ENCODE measurements at regions not wholly inside any gene's neighbourhood (a gene's known extent, or its start where the extent isn't known, plus 50 kb on each side); places are given as distances from the start of the nearest gene placed in this dataset.

DNA sequence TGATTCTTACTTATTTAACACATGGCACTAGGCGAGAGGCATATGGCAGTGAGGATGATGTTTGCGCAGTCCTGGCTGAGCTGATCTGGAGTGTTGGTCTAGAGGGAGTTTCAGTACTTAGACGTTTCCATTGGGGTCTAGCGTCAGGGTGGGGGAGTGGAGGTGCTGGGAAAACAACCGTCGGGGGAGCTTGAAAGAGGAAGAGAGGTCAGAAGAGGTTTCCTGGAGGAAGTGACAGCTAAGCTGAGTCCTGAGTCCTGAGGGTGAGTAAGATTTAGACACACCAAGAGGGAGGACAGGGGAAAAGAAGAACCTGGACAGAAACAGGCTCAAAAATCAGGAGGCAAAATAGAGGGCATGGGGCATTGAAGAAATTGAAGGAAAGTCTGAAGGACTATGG lies 81.4 kb downstream of the ALOX5AP start:
- Mint-ChIP-seq H3K36me3 (no peaks in the 10 kb centered on the region), H3K4me1 (no peaks in the 10 kb centered on the region), H3K27me3 (peaks cover 3% of the 10 kb centered on the region), H3K9me3 (no peaks in the 10 kb centered on the region), H3K4me3 (no peak overlapping the region), H3K27ac (no peak overlapping the region)

DNA sequence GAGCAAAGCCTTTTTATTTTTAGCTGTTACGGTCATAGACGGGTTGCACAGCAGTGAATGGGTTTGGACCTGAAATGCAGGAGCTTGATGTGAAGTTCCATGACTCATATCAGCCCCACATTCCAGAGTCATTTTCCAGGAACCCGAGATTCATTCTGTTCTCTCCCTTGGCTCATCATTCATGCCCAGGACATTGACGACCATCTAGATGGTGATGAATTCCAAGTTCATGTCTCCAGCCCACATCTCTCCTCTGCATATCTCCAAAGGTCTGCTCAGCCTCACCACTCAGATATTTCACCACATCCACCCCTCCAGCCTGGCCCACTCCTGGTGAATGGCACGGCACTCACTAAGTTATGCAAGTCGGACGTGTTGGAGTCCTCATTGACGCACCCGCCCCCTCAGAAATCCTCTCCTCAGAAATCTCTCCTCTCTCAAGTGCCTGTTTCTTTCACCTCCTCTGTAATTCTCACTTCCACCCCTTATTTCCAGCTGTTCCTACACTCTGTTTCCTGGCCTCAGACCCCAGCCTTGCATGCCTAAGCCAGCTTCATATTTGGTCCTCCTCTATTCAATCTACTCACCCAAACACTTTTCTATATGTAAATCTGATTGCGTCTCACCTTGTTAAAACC lies 83.1 kb downstream of the ALOX5AP start:
- no peak overlapping the region for H3K4me3 Mint-ChIP-seq

DNA sequence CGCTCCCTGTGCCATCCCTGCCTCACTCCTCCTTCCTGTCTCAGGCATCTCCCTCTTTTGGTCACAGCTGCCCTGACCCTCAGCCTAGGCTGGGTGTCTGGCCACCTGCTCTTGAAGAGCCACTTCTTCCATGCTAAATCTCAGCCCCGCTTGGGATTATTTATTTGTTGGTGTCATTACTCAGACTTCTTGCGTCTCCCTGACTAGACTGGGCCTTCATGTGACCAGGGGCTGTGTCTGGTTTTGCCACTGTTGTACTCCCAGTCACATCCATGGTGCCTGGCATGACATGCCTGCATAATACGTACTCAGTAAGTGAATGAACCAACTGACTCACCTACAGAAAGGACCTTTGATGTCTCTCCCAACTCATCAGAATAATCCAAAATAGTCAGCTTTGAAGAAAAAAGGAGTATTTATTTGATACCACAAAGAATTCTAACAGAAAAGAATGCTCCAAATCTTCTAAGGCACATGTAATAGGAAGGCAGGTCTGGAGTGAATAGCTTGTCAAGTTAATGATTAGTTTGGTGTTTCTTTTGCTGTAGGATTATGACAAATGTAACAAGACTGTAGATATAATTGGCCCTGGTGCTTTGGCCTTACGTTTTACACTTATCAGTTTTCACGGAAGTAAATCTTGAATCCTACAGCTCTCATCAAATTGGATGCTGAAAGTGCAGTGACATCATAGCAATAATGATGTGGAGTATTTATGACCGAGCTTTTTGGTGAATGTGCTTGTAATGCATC lies 84.0 kb downstream of the ALOX5AP start:
- H3K4me3 Mint-ChIP-seq: no peak overlapping the region
- no peaks in the 10 kb centered on the region for H3K36me3 Mint-ChIP-seq
- peaks cover 3% of the 10 kb centered on the region for H3K27me3 Mint-ChIP-seq
- no peak overlapping the region for H3K27ac Mint-ChIP-seq
- H3K4me1 Mint-ChIP-seq: no peaks in the 10 kb centered on the region
- H3K9me3 Mint-ChIP-seq: no peaks in the 10 kb centered on the region

More for the DNA sequence above, 83.1 kb downstream of the ALOX5AP start:
- Mint-ChIP-seq H3K36me3 (no peaks in the 10 kb centered on the region), H3K27ac (no peak overlapping the region), H3K9me3 (no peaks in the 10 kb centered on the region), H3K27me3 (peaks cover 3% of the 10 kb centered on the region), H3K4me1 (no peaks in the 10 kb centered on the region)

DNA sequence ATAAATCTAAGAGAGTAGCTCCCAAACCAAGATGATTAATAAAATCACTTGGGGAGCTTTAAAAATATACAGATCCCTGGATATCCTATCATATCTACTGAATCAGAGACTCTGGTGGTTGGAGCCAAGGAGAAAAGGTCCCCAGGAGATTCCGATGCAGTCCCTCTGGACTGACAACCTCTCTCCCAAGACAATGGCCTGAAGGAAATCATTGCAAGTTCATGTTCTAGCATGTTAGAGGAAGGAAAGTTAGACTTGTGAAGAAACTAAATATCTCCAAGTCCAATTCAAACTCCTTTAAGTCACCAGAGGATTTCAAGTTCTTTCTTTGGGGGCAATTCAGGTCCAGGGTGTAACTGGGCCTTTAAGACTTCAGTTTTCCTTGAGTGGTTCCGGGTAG lies 84.7 kb upstream of the MEDAG start:
- Mint-ChIP-seq H3K9me3 (no peaks in the 10 kb centered on the region), H3K27me3 (peaks cover 5% of the 10 kb centered on the region), H3K4me1 (no peaks in the 10 kb centered on the region), H3K27ac (no peak overlapping the region), H3K4me3 (no peak overlapping the region), H3K36me3 (no peaks in the 10 kb centered on the region)

DNA sequence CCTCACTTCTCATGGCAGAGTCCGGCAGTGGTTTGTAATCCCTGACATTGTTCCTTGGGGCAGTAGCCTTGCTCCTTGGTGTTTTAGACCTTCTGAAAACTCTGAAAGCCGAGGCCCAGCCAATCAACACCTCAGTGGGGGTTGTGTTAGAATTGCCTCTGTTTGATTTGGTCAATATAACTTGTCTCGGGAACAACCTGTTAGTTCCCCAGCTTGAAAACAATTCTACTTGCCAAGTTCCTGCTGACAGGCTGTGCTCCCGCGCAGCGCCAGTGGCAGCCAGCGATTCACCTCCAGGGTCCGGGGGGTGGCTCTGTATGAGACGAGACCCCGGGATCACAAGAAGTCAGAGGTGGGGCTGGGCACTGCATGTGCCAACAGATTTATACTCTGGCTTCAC lies 81.4 kb upstream of the MEDAG start:
- Mint-ChIP-seq H3K36me3 (no peaks in the 10 kb centered on the region), H3K27me3 (peaks cover 2% of the 10 kb centered on the region), H3K27ac (no peak overlapping the region)

DNA sequence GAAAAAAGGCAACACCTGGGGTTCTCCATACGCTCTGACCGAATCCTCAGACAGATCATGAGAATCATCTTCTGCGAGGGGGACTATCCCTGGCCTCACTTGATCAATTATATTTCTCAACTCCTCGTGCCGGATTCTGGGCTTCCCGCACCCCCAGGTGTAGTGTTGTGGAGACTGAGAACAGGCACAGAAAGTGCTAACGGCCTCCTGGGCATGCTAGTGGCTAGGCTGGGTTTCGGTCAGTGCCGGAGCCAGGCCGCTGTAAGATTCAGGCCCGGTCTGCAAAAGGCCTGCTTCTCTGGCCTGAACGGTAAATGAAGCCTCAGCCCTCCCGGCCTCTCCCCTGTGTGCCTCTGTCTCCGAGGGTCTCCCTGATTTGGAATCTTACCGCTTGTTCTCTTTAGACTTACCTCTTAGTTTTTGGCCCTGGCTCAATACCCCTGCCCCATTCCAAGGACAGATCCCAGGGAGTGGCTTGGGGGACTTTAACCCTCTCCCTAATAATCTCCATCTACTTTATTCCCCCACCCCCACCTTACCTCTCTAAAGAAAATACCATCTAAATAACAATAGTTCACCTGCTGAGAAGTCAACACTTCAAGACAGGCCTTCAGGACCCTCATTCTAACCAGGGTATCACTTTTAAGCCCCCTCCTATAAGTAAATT lies 79.0 kb upstream of the MEDAG start:
- Mint-ChIP-seq H3K4me1 (no peaks in the 10 kb centered on the region), H3K27ac (no peak overlapping the region), H3K36me3 (no peaks in the 10 kb centered on the region), H3K4me3 (no peak overlapping the region), H3K27me3 (peaks cover 2% of the 10 kb centered on the region), H3K9me3 (no peaks in the 10 kb centered on the region)

More for the DNA sequence above, 81.4 kb upstream of the MEDAG start:
- no peaks in the 10 kb centered on the region for H3K9me3 Mint-ChIP-seq
- no peak overlapping the region for H3K4me3 Mint-ChIP-seq
- H3K4me1 Mint-ChIP-seq: no peaks in the 10 kb centered on the region

DNA sequence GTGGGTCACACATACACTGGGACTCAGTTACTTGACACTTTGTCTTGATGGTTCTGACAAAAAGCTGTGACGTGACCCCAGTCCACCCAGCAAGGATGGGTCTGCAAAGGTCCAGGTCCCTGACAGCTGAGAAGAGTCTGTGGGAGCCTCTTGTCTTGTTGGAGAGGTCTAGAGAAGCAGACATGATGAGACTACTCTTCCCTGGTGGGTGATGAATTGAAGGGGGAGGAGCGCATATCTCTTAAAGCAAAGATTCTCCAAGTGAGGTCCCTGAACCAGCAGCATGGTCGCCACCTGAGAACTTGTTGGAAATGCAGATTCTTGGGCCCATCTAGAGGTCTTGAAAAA lies 78.5 kb upstream of the MEDAG start:
- Mint-ChIP-seq H3K27ac (no peak overlapping the region), H3K9me3 (no peaks in the 10 kb centered on the region), H3K4me1 (no peaks in the 10 kb centered on the region), H3K36me3 (no peaks in the 10 kb centered on the region), H3K27me3 (peaks cover 2% of the 10 kb centered on the region), H3K4me3 (no peak overlapping the region)

DNA sequence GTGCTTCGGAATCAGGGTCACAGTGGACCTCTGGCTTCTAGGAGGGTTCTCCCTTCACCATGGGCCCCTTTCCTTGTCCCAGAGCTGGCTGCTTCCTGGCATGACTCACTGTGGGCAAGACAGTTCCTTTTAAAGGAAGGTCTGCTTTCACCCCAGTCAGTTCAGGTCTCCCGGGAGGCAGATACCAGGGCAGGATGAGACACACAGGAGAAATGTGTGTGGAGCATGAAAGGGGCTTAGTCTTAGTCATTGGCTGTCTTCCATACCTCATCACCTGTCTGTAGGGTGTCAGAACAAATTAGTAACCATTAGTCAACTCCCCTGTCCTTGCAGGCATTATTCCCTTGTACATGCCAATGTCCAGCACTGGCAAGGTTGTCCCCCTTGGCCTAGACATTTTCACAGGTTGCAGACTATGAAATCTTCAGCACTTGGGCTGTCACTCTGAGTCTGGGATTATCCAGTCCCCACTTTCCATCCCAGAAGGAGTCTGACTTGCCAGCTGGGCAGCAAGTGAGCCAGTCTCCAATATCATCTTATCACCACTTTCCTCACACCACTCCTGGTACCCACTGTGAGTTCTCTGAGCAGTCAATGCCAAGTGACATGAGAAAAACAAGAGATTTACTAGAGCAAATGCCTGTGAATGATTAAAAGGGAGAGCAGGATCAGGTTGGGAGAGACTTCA lies 76.8 kb upstream of the MEDAG start:
- peaks cover 4% of the 10 kb centered on the region for H3K27me3 Mint-ChIP-seq
- H3K4me1 Mint-ChIP-seq: no peaks in the 10 kb centered on the region
- no peak overlapping the region for H3K4me3 Mint-ChIP-seq
- H3K36me3 Mint-ChIP-seq: no peaks in the 10 kb centered on the region
- no peak overlapping the region for H3K27ac Mint-ChIP-seq
- H3K9me3 Mint-ChIP-seq: no peaks in the 10 kb centered on the region

DNA sequence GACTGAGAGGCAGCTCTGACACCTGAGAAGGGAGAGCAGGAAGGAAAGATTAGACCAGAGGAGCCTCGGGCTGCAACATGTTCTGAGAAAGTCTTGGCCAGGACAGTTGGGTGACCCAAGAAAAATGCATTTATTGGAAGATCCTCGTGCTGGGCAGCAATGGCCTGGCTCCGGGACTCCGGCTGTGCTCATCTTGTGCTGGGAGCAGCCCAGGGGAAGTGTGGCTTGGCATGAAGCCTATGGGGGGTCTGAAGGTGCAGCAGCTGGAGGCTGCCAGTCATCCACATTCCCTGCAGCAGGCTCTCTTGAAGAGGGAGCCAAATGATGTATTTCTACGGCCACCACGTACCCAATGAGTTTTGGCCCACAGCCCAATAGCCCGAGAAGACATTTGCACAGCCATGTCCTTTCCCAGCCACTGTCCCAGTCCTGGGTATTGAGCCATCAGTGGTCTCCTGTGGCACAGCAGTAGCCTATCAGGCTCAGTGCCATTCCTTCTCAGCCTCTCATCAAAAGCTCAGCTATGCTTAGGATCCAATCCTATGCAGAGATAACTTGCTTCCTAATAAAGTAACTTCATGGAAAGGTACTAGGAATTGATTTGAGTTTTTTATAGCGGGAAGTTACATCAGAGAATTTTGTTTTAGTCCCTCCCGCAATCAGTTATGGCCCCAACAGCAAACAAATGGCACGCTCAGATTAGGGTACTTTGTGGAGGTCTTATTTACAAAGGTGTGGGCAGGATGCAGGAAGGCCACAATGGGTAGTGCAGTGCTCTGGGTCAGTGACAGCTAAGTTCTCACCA lies 76.0 kb upstream of the MEDAG start:
- H3K27ac Mint-ChIP-seq: no peak overlapping the region

DNA sequence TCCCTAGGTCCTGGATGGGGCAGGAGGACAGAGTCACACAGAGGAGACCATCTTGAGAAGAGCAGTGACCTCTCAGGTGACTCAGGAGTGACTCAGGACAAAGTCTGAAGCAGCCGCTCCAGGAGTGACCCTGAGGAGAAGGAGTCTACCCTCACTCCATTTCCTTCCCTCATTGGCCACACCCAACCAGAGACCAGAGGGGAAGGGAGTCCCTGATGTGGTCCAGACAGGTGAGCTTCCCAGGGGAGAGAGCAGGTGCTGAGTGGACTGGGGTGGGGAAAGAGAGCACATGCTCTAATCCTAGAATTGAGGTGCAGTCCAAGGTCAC lies 75.5 kb upstream of the MEDAG start:
- no peak overlapping the region for H3K4me3 Mint-ChIP-seq
- H3K9me3 Mint-ChIP-seq: no peaks in the 10 kb centered on the region
- peaks cover 3% of the 10 kb centered on the region for H3K27me3 Mint-ChIP-seq
- no peaks in the 10 kb centered on the region for H3K4me1 Mint-ChIP-seq
- no peak overlapping the region for H3K27ac Mint-ChIP-seq
- no peaks in the 10 kb centered on the region for H3K36me3 Mint-ChIP-seq

More for the DNA sequence above, 76.0 kb upstream of the MEDAG start:
- Mint-ChIP-seq H3K4me3 (no peak overlapping the region), H3K4me1 (no peaks in the 10 kb centered on the region), H3K27me3 (peaks cover 2% of the 10 kb centered on the region), H3K9me3 (no peaks in the 10 kb centered on the region), H3K36me3 (no peaks in the 10 kb centered on the region)

DNA sequence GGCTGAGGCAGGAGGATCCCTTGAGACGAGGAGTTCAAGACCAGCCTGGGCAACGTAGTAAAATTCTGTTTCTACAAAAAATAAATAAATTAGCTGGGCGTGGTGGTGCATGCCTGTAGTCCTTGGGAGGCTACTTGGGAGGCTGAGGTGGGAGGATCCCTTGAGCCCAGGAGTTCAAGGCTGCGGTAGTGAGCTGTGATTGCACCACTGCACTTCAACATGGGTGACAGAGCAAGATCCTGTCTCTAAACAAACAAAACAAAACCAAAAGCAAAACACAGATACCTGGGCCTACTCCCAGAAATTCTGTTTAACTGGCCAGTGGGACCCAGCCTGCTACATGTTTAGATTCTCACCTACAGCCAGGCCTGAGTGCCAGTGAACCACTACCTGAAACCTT lies 74.6 kb upstream of the MEDAG start:
- Mint-ChIP-seq H3K27ac (no peak overlapping the region), H3K4me3 (no peak overlapping the region), H3K4me1 (no peaks in the 10 kb centered on the region), H3K27me3 (peaks cover 7% of the 10 kb centered on the region), H3K9me3 (no peaks in the 10 kb centered on the region), H3K36me3 (no peaks in the 10 kb centered on the region)

DNA sequence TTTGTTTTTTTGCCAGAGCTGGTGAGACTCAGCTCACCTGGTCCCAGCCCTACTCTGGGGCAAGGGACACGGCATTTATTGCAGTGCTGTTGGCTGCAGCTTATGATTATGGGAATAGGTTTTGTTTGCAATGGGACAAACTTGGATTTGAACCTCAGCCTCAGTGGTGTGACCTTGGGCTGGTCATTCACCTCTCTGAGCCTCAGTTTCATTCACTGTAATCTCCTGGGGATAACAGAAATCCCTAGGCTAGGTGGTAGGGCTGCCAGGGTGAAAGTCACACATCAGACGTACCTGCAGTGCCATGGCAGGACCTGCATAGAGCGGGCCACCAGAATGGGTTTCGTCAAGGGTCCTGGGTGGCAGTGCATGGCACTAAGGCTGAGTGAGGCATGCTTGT lies 73.7 kb upstream of the MEDAG start:
- H3K27ac Mint-ChIP-seq: no peak overlapping the region
- H3K27me3 Mint-ChIP-seq: peaks cover 7% of the 10 kb centered on the region
- H3K4me3 Mint-ChIP-seq: no peak overlapping the region
- H3K4me1 Mint-ChIP-seq: no peaks in the 10 kb centered on the region
- no peaks in the 10 kb centered on the region for H3K36me3 Mint-ChIP-seq
- no peaks in the 10 kb centered on the region for H3K9me3 Mint-ChIP-seq

DNA sequence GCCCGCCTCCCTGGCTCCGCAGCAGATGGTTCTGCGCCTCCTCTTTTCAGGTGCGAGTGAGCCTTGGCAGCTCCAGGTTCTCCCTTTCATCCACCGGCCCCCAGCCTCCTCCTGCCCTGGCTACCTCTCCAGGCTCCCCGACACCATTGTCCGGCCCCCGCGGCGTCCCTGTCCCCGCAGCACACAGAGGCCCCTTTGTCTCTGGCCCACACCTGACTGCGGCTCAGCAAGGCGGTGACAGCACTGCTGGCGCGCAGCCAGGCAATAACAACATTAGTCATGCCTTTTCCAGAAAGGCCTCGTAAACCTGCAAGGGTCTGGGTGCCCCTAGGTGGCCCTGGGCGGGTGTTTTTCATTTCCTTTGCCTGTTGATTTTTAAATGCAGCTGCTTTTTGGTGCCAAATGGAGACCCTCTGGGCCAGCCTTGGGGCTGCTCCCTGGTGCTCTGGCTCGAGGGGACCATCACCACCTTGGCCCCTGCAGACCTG lies 73.2 kb upstream of the MEDAG start:
- Mint-ChIP-seq H3K27me3 (peaks cover 7% of the 10 kb centered on the region), H3K27ac (no peak overlapping the region), H3K4me3 (no peak overlapping the region), H3K9me3 (no peaks in the 10 kb centered on the region), H3K4me1 (no peaks in the 10 kb centered on the region), H3K36me3 (no peaks in the 10 kb centered on the region)

DNA sequence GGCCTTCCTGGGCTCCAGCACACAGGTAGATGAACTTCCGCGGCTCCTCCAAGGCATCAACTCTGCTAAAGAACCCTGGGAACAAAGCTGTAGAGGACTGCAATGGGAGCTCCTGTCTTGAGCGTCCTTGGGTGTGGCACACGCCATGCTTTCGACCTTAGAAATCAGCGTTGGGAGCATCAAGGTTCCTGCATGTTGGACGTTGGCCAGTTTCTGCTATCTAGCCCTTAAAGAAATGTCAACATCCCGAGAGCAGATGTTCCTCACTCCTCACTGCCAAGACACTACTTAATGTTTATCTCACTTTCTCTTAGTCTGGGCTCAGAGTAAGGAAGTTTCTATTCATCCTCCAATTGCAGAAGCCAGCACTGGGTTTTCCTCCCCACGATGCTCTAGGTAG lies 70.6 kb upstream of the MEDAG start:
- Mint-ChIP-seq H3K36me3 (no peaks in the 10 kb centered on the region), H3K4me3 (no peak overlapping the region), H3K27ac (no peak overlapping the region), H3K27me3 (peaks cover 7% of the 10 kb centered on the region), H3K4me1 (no peaks in the 10 kb centered on the region), H3K9me3 (no peaks in the 10 kb centered on the region)

Measured in activated naive CD4-positive, alpha-beta T cell treated with anti-CD3 and anti-CD28 coated beads, Interleukin-2, amount 50 U/mL, for 24 hours (primary cell).